ENCODE measurements at regions not wholly inside any gene's neighbourhood (a gene's known extent, or its start where the extent isn't known, plus 50 kb on each side); places are given as distances from the start of the nearest gene placed in this dataset.
"Not testable (repeated sequence)": the region's sequence is repeated elsewhere in the genome, so short reads cannot be mapped to it uniquely, and the experiment has no call there.

DNA sequence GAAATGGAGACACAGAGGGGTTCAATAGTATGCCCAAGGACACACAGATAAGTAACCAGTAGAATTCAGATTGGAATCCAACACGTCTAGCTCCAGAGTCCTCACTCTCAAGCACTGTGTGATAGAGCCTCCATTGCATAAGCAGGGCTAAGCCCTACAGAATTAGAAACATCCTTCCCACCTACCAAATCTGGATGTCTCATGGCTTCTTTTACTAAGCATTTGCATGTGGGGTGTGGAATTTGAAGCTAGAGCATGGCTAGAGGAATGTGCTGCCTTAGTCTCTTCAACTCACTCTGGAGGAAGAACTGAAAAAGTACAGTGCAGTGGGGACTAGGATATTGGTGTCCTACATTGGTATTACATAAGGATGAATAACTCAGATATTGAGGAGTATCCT is 119.4 kb downstream of the MFAP3L start:
- H3K4me3 ChIP-seq (ENCODE audit: low read length): no peak overlapping the region
- no peak for DNase-seq
- H3K9me2 ChIP-seq (replicated peaks; ENCODE audit: insufficient read depth, low read length): no peaks in the 10 kb centered on the region
- H3K27ac ChIP-seq (ENCODE audit: low read length): no peak overlapping the region
- H3K36me3 ChIP-seq (ENCODE audit: insufficient read depth, low read length): no peaks in the 10 kb centered on the region
- no peaks in the 10 kb centered on the region for H3K79me2 ChIP-seq (ENCODE audit: low read length)
- no peaks in the 10 kb centered on the region for H3K4me1 ChIP-seq (ENCODE audit: low read length)
- H3K9me3 ChIP-seq (ENCODE audit: low read length): no peaks in the 10 kb centered on the region
- no peaks in the 10 kb centered on the region for H4K20me1 ChIP-seq (ENCODE audit: insufficient read depth, low read depth, low read length)
- no peaks in the 10 kb centered on the region for H3K27me3 ChIP-seq (ENCODE audit: low read length)
- no peak overlapping the region for H2AFZ ChIP-seq (ENCODE audit: low read length)
- H3K4me2 ChIP-seq (ENCODE audit: low read depth, low read length, poor library complexity, severe bottlenecking): no peak overlapping the region
- H3K9ac ChIP-seq (ENCODE audit: low read length): no peak overlapping the region

DNA sequence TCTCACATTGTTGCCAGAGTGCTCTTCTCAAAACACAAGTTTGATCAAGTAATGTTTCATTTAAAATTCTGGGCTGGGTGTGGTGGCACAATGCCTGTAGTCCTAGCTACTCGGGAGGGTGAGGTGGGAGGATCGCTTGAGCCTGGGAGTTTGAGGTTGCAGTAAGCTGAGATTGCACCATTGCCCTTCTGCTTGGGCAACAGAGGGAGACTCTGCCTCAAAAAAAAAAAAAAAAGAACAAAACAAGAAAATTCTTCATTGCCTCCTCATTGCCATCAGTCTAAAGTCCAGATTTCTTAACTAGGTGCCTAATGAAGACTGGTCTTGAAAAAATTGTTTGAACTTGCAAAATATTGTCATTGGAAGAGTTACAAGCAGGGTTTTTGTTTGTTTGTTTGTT is 120.1 kb downstream of the MFAP3L start:
- H3K27me3 ChIP-seq (ENCODE audit: low read length): no peaks in the 10 kb centered on the region
- no peaks in the 10 kb centered on the region for H3K36me3 ChIP-seq (ENCODE audit: insufficient read depth, low read length)
- no peaks in the 10 kb centered on the region for H3K9me3 ChIP-seq (ENCODE audit: low read length)
- H3K4me2 ChIP-seq (ENCODE audit: low read depth, low read length, poor library complexity, severe bottlenecking): no peak overlapping the region
- H3K4me3 ChIP-seq (ENCODE audit: low read length): no peak overlapping the region
- DNase-seq: no peak
- H2AFZ ChIP-seq (ENCODE audit: low read length): no peak overlapping the region
- no peaks in the 10 kb centered on the region for H3K79me2 ChIP-seq (ENCODE audit: low read length)
- H3K9me2 ChIP-seq (replicated peaks; ENCODE audit: insufficient read depth, low read length): no peaks in the 10 kb centered on the region
- H3K4me1 ChIP-seq (ENCODE audit: low read length): no peaks in the 10 kb centered on the region
- H3K9ac ChIP-seq (ENCODE audit: low read length): no peak overlapping the region
- no peak overlapping the region for H3K27ac ChIP-seq (ENCODE audit: low read length)
- no peaks in the 10 kb centered on the region for H4K20me1 ChIP-seq (ENCODE audit: insufficient read depth, low read depth, low read length)

DNA sequence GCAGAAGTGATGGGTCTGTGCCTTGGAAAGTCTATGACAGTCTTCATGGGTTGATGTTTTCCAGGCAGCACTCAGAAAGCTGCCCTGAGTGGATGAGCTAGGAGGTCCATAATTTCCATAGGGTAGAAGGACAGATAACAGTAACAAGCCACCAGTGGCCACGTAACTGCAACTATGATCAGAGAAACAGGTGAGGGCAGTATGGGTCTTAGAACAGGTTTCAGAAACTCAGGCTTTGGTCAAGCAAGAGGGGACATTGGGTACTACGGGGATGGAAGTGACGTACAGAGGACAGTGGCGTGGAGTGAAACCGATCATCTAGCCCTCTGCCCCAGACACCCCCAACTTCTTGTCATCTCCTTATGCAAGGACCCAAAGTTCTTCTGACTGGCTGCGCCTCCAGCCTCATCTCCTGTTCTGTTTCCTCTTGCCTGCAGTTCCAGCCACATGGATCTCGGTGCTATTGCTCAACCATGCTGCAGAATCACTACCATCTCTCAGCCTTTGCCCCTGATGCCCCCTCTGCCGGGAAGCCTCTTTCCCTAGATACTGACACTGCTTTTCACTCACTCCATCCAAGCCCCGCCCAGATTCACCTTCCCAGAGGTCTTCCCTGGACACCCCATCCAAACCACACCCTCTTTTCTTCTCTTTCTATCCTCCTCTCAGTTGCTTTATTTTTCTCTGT is 123.4 kb downstream of the MFAP3L start:
- DNase-seq: no peak
- Histone ChIP-seq H3K4me2 (ENCODE audit: low read depth, low read length, poor library complexity, severe bottlenecking) (no peak overlapping the region), H3K4me1 (ENCODE audit: low read length) (no peaks in the 10 kb centered on the region), H3K9ac (ENCODE audit: low read length) (no peak overlapping the region), H3K79me2 (ENCODE audit: low read length) (no peaks in the 10 kb centered on the region), H4K20me1 (ENCODE audit: insufficient read depth, low read depth, low read length) (no peaks in the 10 kb centered on the region), H3K9me2 (replicated peaks; ENCODE audit: insufficient read depth, low read length) (no peaks in the 10 kb centered on the region), H3K9me3 (ENCODE audit: low read length) (no peaks in the 10 kb centered on the region), H3K4me3 (ENCODE audit: low read length) (no peak overlapping the region), H3K27me3 (ENCODE audit: low read length) (no peaks in the 10 kb centered on the region), H3K27ac (ENCODE audit: low read length) (no peak overlapping the region), H2AFZ (ENCODE audit: low read length) (no peak overlapping the region), H3K36me3 (ENCODE audit: insufficient read depth, low read length) (no peaks in the 10 kb centered on the region)

DNA sequence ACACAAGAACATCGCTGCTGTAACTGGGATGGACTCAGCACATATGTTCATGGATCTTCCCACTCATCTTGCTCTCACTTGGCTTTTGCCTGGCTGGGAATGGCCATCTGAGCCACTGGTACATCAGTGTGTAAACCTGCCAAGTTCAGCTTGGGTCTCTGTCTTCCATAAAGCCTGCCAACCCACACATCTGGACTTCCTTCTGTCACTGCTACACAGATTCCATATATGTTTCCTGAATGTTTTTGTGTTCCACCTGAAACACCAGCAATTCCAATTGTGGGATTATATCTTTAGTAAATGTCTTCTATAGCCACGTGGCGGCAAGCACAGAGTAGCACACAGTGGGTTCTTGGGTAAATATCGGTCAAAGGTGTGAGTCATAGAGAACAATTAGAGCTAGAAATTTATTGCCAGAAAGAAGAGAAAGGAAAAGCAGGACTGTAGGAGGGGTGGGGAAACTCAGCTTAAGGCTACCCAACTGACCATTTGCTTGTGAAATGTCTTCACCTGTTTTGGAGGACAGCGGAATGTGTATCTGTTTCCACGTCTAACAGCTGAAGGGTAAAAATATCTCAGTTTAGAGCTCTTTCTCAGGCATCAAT is 125.9 kb downstream of the MFAP3L start:
- Histone ChIP-seq H3K4me3 (ENCODE audit: low read length) (no peak overlapping the region), H3K36me3 (ENCODE audit: insufficient read depth, low read length) (no peaks in the 10 kb centered on the region), H3K9me2 (replicated peaks; ENCODE audit: insufficient read depth, low read length) (no peaks in the 10 kb centered on the region), H3K27ac (ENCODE audit: low read length) (no peak overlapping the region), H3K4me2 (ENCODE audit: low read depth, low read length, poor library complexity, severe bottlenecking) (no peak overlapping the region), H3K9me3 (ENCODE audit: low read length) (no peaks in the 10 kb centered on the region), H2AFZ (ENCODE audit: low read length) (no peak overlapping the region), H3K79me2 (ENCODE audit: low read length) (no peaks in the 10 kb centered on the region), H4K20me1 (ENCODE audit: insufficient read depth, low read depth, low read length) (no peaks in the 10 kb centered on the region), H3K4me1 (ENCODE audit: low read length) (no peaks in the 10 kb centered on the region), H3K27me3 (ENCODE audit: low read length) (no peaks in the 10 kb centered on the region), H3K9ac (ENCODE audit: low read length) (no peak overlapping the region)
- no peak for DNase-seq

DNA sequence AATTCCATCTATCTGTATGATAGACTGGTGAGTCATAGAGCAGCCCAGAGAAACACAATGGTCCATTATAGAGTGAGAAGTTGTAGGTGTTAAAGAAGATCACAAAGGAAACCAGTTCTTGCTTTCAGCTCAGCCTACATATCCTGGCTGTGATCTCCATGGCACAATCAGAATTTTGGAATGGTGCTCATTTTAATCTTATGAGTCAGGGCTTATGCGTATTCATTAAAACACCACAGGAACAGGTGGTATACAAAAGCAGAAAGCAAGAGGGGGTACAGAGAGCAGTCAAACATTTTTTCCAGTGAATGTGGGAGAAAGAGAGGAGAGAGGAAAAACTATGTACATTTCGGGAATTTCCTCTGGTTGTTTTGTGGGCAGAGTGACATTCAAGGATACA is 126.9 kb downstream of the MFAP3L start:
- H3K27me3 ChIP-seq (ENCODE audit: low read length): no peaks in the 10 kb centered on the region
- no peaks in the 10 kb centered on the region for H4K20me1 ChIP-seq (ENCODE audit: insufficient read depth, low read depth, low read length)
- H3K4me1 ChIP-seq (ENCODE audit: low read length): no peaks in the 10 kb centered on the region
- no peaks in the 10 kb centered on the region for H3K79me2 ChIP-seq (ENCODE audit: low read length)
- H3K27ac ChIP-seq (ENCODE audit: low read length): no peak overlapping the region
- no peak overlapping the region for H3K4me2 ChIP-seq (ENCODE audit: low read depth, low read length, poor library complexity, severe bottlenecking)
- H3K36me3 ChIP-seq (ENCODE audit: insufficient read depth, low read length): no peaks in the 10 kb centered on the region
- no peaks in the 10 kb centered on the region for H3K9me2 ChIP-seq (replicated peaks; ENCODE audit: insufficient read depth, low read length)
- H3K9ac ChIP-seq (ENCODE audit: low read length): no peak overlapping the region
- no peak for DNase-seq
- H3K4me3 ChIP-seq (ENCODE audit: low read length): no peak overlapping the region
- no peaks in the 10 kb centered on the region for H3K9me3 ChIP-seq (ENCODE audit: low read length)
- H2AFZ ChIP-seq (ENCODE audit: low read length): no peak overlapping the region

DNA sequence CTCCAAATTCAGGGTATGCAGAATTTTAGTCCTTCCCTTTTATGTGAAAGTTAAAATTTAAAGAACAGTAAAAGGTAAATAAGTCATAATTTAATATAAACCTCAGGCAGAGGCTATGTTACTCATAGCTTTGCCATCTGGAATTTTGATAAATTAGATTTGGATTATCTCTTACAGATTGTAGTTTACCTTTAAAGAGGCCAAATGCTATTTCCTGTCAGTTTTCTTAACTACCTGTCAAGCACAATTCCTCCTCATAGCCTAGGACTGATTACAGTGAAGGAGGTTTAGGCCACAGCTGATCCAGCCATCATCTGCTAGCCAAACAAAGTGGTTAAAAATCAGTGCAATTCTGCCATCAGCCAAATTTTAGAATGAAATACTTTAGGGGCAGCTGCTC is 128.1 kb downstream of the MFAP3L start:
- Histone ChIP-seq H4K20me1 (ENCODE audit: insufficient read depth, low read depth, low read length) (no peaks in the 10 kb centered on the region), H3K9me2 (replicated peaks; ENCODE audit: insufficient read depth, low read length) (no peaks in the 10 kb centered on the region), H3K9ac (ENCODE audit: low read length) (no peak overlapping the region), H3K27me3 (ENCODE audit: low read length) (no peaks in the 10 kb centered on the region), H3K9me3 (ENCODE audit: low read length) (no peaks in the 10 kb centered on the region), H3K36me3 (ENCODE audit: insufficient read depth, low read length) (no peaks in the 10 kb centered on the region), H2AFZ (ENCODE audit: low read length) (no peak overlapping the region), H3K4me1 (ENCODE audit: low read length) (no peaks in the 10 kb centered on the region), H3K27ac (ENCODE audit: low read length) (no peak overlapping the region), H3K4me3 (ENCODE audit: low read length) (no peak overlapping the region), H3K4me2 (ENCODE audit: low read depth, low read length, poor library complexity, severe bottlenecking) (no peak overlapping the region), H3K79me2 (ENCODE audit: low read length) (no peaks in the 10 kb centered on the region)
- DNase-seq: no peak

DNA sequence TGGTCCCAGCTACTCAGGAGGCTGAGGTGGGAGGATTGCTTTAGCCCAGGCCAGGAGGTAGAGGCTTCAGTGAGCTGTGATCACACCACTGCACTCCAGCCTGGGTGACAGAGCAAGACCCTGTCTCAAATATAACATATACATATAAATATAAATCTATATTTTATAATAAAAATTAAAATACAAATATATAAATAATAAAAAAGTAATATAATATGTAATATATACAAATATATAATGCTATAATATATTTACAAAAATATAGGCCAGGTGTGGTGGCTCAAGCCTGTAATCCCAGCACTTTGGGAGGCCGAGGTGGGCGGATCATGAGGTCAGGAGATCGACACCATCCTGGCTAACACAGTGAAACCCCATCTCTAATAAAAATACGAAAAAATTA is 131.4 kb downstream of the MFAP3L start:
- H3K36me3 ChIP-seq (ENCODE audit: insufficient read depth, low read length); DNase-seq; H2AFZ ChIP-seq (ENCODE audit: low read length); H3K9me2 ChIP-seq (replicated peaks; ENCODE audit: insufficient read depth, low read length); H3K4me2 ChIP-seq (ENCODE audit: low read depth, low read length, poor library complexity, severe bottlenecking); H3K4me1 ChIP-seq (ENCODE audit: low read length); H3K27me3 ChIP-seq (ENCODE audit: low read length); H3K9me3 ChIP-seq (ENCODE audit: low read length); H3K4me3 ChIP-seq (ENCODE audit: low read length); H4K20me1 ChIP-seq (ENCODE audit: insufficient read depth, low read depth, low read length); H3K9ac ChIP-seq (ENCODE audit: low read length); H3K79me2 ChIP-seq (ENCODE audit: low read length); H3K27ac ChIP-seq (ENCODE audit: low read length): not testable (repeated sequence)

DNA sequence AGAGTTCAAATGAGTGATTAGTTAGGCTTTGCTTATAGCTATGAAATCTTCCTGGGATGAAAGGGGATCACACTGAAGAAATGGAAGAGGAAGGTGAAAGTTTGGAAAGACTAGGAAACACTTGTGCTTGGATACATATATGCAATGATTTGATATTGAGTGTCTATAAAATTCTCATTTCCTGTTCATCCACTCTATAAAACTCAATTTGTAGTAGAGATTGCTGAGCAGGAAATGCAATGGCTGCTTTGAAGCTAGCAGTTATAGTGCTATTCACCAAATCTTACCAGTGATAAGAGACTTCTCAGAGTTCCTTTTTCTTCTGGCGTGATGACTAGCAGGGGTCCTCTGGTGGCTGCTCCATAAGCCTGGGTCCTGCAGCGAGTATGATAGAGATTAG is 128.1 kb upstream of the HPF1 start:
- no peak overlapping the region for H3K4me2 ChIP-seq (ENCODE audit: low read depth, low read length, poor library complexity, severe bottlenecking)
- H3K27ac ChIP-seq (ENCODE audit: low read length): no peak overlapping the region
- no peaks in the 10 kb centered on the region for H3K9me3 ChIP-seq (ENCODE audit: low read length)
- H3K36me3 ChIP-seq (ENCODE audit: insufficient read depth, low read length): no peaks in the 10 kb centered on the region
- no peaks in the 10 kb centered on the region for H3K4me1 ChIP-seq (ENCODE audit: low read length)
- no peaks in the 10 kb centered on the region for H3K27me3 ChIP-seq (ENCODE audit: low read length)
- H3K79me2 ChIP-seq (ENCODE audit: low read length): no peaks in the 10 kb centered on the region
- no peak overlapping the region for H2AFZ ChIP-seq (ENCODE audit: low read length)
- no peaks in the 10 kb centered on the region for H4K20me1 ChIP-seq (ENCODE audit: insufficient read depth, low read depth, low read length)
- H3K4me3 ChIP-seq (ENCODE audit: low read length): no peak overlapping the region
- no peaks in the 10 kb centered on the region for H3K9me2 ChIP-seq (replicated peaks; ENCODE audit: insufficient read depth, low read length)
- no peak overlapping the region for H3K9ac ChIP-seq (ENCODE audit: low read length)
- no peak for DNase-seq
